WTC11 (cell line): ENCODE measurements at regions not wholly inside any gene's neighbourhood (a gene's known extent, or its start where the extent isn't known, plus 50 kb on each side); places are given as distances from the start of the nearest gene placed in this dataset.

ENCODE experiments used
- ATF3 ChIP-seq: sonication (generic); formaldehyde crosslinking; conservative IDR thresholded peaks from 2 replicates; pipeline ENCODE4 v1.8.1; 2022; ENCODE audit warnings: mild to moderate bottlenecking, missing genetic modification reagents
- CTCF ChIP-seq: fragments of 200-600 bp; IDR thresholded peaks from 2 replicates; pipeline ENCODE4 v1.8.0; 2022; ENCODE audit warnings: antibody characterized with exemption
- ESRRA ChIP-seq: sonication (generic); formaldehyde crosslinking; IDR thresholded peaks from 2 replicates; pipeline ENCODE4 v1.8.1; 2022; ENCODE audit warnings: mild to moderate bottlenecking, missing genetic modification reagents, borderline replicate concordance
- FOXP1 ChIP-seq: sonication (generic); formaldehyde crosslinking; IDR thresholded peaks from 2 replicates; pipeline ENCODE4 v1.8.0; 2022; ENCODE audit warnings: missing genetic modification reagents, mild to moderate bottlenecking, moderate library complexity, borderline replicate concordance
- HMGA2 ChIP-seq: fragments of 250-450 bp; sonication (Bioruptor Pico); IDR thresholded peaks from 2 replicates; pipeline ENCODE4 v1.4.0; 2021; ENCODE audit warnings: mild to moderate bottlenecking, moderate library complexity
- PRDM15 ChIP-seq: sonication (generic); formaldehyde crosslinking; IDR thresholded peaks from 2 replicates; pipeline ENCODE4 v1.8.0; 2022; ENCODE audit warnings: missing genetic modification reagents
- USF2 ChIP-seq: sonication (generic); formaldehyde crosslinking; IDR thresholded peaks from 2 replicates; pipeline ENCODE4 v1.8.1; 2023; ENCODE audit warnings: mild to moderate bottlenecking, missing genetic modification reagents, moderate library complexity
- ZNF671 ChIP-seq: fragments of 250-450 bp; sonication (Bioruptor Pico); IDR thresholded peaks from 2 replicates; pipeline ENCODE4 v1.8.0; 2021; ENCODE audit warnings: mild to moderate bottlenecking
- TF ChIP-seq, protein P1 (sequence below): sonication (generic); formaldehyde crosslinking; IDR thresholded peaks from 2 replicates; pipeline ENCODE4 v1.8.1; 2023; ENCODE audit warnings: mild to moderate bottlenecking, missing genetic modification reagents
- TF ChIP-seq, protein P2 (sequence below): fragments of 250-450 bp; sonication (Bioruptor Pico); IDR thresholded peaks from 2 replicates; pipeline ENCODE4 v2.1.2; 2022; ENCODE audit warnings: mild to moderate bottlenecking, moderate library complexity
- TF ChIP-seq, protein P3 (sequence below): sonication (generic); formaldehyde crosslinking; IDR thresholded peaks from 2 replicates; pipeline ENCODE4 v1.8.0; 2022; ENCODE audit warnings: mild to moderate bottlenecking, missing genetic modification reagents

- TF ChIP-seq CTCF, result no peak
- TF ChIP-seq USF2, result no peak
- no peak for TF ChIP-seq ZNF671 (CRISPR knock-in tag)
- TF ChIP-seq PRDM15 (CRISPR knock-in tag), result no peak
- TF ChIP-seq ATF3 (CRISPR knock-in tag), result no peak
- TF ChIP-seq, protein P1, sequence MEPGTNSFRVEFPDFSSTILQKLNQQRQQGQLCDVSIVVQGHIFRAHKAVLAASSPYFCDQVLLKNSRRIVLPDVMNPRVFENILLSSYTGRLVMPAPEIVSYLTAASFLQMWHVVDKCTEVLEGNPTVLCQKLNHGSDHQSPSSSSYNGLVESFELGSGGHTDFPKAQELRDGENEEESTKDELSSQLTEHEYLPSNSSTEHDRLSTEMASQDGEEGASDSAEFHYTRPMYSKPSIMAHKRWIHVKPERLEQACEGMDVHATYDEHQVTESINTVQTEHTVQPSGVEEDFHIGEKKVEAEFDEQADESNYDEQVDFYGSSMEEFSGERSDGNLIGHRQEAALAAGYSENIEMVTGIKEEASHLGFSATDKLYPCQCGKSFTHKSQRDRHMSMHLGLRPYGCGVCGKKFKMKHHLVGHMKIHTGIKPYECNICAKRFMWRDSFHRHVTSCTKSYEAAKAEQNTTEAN (CRISPR knock-in tag), result no peak
- TF ChIP-seq FOXP1 (CRISPR knock-in tag), result no peak
- TF ChIP-seq, protein P2, sequence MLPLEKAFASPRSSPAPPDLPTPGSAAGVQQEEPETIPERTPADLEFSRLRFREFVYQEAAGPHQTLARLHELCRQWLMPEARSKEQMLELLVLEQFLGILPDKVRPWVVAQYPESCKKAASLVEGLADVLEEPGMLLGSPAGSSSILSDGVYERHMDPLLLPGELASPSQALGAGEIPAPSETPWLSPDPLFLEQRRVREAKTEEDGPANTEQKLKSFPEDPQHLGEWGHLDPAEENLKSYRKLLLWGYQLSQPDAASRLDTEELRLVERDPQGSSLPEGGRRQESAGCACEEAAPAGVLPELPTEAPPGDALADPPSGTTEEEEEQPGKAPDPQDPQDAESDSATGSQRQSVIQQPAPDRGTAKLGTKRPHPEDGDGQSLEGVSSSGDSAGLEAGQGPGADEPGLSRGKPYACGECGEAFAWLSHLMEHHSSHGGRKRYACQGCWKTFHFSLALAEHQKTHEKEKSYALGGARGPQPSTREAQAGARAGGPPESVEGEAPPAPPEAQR (CRISPR knock-in tag), result no peak
- TF ChIP-seq ESRRA (CRISPR knock-in tag), result no peak
- TF ChIP-seq, protein P3, sequence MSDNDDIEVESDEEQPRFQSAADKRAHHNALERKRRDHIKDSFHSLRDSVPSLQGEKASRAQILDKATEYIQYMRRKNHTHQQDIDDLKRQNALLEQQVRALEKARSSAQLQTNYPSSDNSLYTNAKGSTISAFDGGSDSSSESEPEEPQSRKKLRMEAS (CRISPR knock-in tag), result no peak
- TF ChIP-seq HMGA2 (CRISPR knock-in tag), result no peak
These were observed 763.5 kb upstream of the FRG1 start for GRCh38 chr4:189177130-189177529.
